ENCODE measurements at regions not wholly inside any gene's neighbourhood (a gene's known extent, or its start where the extent isn't known, plus 50 kb on each side); places are given as distances from the start of the nearest gene placed in this dataset.

- TF ChIP-seq ATF3 (IDR thresholded peaks at IDR 0.05; ENCODE audit: insufficient read depth, low read depth, low read length) (no peak), MAX (IDR thresholded peaks at IDR 0.05) (no peak), SIRT6 (IDR thresholded peaks at IDR 0.05; ENCODE audit: low read length) (no peak), NRF1 (IDR thresholded peaks at IDR 0.05; ENCODE audit: low read depth, low read length) (no peak), KDM5A (IDR thresholded peaks at IDR 0.05; ENCODE audit: low read length) (no peak), CHD7 (IDR thresholded peaks at IDR 0.05; ENCODE audit: insufficient replicate concordance, low read length) (no peak), SP1 (IDR thresholded peaks at IDR 0.05; ENCODE audit: low read depth, low read length) (0 out of 2 replicates have a peak, but pooled peaks have one; percentile 46), SP4 (IDR thresholded peaks at IDR 0.05; ENCODE audit: low read length) (no peak), SP2 (IDR thresholded peaks at IDR 0.05; ENCODE audit: low read length) (no peak), POLR2A (IDR thresholded peaks at IDR 0.05; ENCODE audit: control extremely low read depth in 1 of 2, low read depth in 2 of 2, low read length in 2 of 2) (no peak; a peak in 1 of 3 replicates), RBBP5 (IDR thresholded peaks at IDR 0.05; ENCODE audit: borderline replicate concordance, low read depth, low read length) (0 out of 2 replicates have a peak, but pooled peaks have one; percentile 58)
These were observed 157.2 kb downstream of the TM9SF2 start (continued) for GRCh38 chr13:99658261-99658991.

Measured in H1 (cell line).